ENCODE measurements at regions not wholly inside any gene's neighbourhood (a gene's known extent, or its start where the extent isn't known, plus 50 kb on each side); places are given as distances from the start of the nearest gene placed in this dataset.

DNA sequence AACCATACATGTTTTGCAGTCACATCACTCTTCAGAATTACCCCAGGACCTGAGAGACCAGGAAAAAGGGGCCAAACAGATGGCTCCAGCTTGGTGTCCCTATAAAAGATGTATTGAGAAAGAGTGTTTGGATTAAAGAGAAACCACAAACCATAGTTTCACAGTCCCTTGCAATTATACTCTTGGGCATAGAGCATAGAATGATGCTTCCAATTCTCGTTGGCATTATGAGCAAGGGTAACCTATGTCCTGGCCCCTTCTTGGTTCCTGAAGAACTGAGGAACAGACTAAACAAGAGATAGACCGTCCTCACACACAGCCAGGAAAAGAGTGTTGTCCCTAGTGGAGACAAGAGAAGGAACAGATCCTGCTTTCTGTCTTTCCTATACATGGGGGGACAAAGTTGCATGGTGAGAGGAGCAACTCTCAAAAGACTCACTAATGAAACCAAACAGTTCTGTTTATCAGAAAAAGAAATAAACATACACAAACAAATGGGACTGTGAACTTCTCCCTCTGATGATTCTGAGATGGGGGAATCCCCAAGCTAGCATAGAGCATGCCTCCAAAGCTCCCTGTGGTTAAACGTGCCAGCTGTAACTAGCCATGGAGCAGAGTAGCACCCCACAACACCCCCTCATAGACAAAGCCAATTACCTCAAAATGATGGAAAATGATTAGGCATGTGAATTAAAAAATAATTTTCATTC lies 908.6 kb downstream of the NTRK3 start:
- Histone ChIP-seq H3K9me2 (ENCODE audit: insufficient read depth) (no peaks in the 10 kb centered on the region), H3K4me3 (replicated peaks in 1 of 2; ENCODE audit: low read depth in 1 of 2, low read length in 2 of 2) (no peak overlapping the region), H3K79me2 (ENCODE audit: insufficient read depth, low read length) (no peaks in the 10 kb centered on the region), H3K27me3 (ENCODE audit: insufficient read depth, low read length) (no peaks in the 10 kb centered on the region), H3K27ac (ENCODE audit: low read depth, low read length) (no peak overlapping the region), H3K36me3 (ENCODE audit: control insufficient read depth in 1 of 2, insufficient read depth in 2 of 2, low read length in 2 of 2) (no peaks in the 10 kb centered on the region), H3K9me3 (ENCODE audit: control insufficient read depth in 1 of 2, insufficient read depth in 1 of 2, low read depth in 1 of 2, low read length in 2 of 2) (peaks cover 4 to 30% of the 10 kb centered on the region in 2 experiments; a peak in 2 of 4 replicates), H3K4me2 (ENCODE audit: low read length) (no peak overlapping the region), H4K20me1 (ENCODE audit: insufficient read depth) (no peaks in the 10 kb centered on the region), H3K4me1 (ENCODE audit: control insufficient read depth in 1 of 2, insufficient read depth in 2 of 2, low read length in 2 of 2) (no peaks in the 10 kb centered on the region), H2AFZ (ENCODE audit: low read depth, low read length, poor library complexity, severe bottlenecking) (no peak overlapping the region), H3K9ac (ENCODE audit: low read length) (no peak overlapping the region)
- ATAC-seq (no peak), DNase-seq (ENCODE audit: low read depth, low spot score) (no peak)
- TF ChIP-seq SIN3A (IDR thresholded peaks at IDR 0.05; ENCODE audit: low read depth) (no peak), EZH2phosphoT487 (IDR thresholded peaks at IDR 0.05; ENCODE audit: borderline replicate concordance) (no peak), YY1 (IDR thresholded peaks at IDR 0.05; ENCODE audit: extremely low read depth, insufficient replicate concordance, low read depth, low read length) (no peak), POLR2A (IDR thresholded peaks at IDR 0.05; ENCODE audit: borderline replicate concordance, extremely low read depth, insufficient read depth, insufficient read length) (no peak)
- TF ChIP-seq, protein P1, sequence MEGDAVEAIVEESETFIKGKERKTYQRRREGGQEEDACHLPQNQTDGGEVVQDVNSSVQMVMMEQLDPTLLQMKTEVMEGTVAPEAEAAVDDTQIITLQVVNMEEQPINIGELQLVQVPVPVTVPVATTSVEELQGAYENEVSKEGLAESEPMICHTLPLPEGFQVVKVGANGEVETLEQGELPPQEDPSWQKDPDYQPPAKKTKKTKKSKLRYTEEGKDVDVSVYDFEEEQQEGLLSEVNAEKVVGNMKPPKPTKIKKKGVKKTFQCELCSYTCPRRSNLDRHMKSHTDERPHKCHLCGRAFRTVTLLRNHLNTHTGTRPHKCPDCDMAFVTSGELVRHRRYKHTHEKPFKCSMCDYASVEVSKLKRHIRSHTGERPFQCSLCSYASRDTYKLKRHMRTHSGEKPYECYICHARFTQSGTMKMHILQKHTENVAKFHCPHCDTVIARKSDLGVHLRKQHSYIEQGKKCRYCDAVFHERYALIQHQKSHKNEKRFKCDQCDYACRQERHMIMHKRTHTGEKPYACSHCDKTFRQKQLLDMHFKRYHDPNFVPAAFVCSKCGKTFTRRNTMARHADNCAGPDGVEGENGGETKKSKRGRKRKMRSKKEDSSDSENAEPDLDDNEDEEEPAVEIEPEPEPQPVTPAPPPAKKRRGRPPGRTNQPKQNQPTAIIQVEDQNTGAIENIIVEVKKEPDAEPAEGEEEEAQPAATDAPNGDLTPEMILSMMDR (IDR thresholded peaks at IDR 0.05 in 2 of 3, conservative IDR thresholded peaks at IDR 0.05 in 1 of 3; ENCODE audit: borderline replicate concordance in 1 of 3, insufficient read depth in 1 of 3, low read depth in 2 of 3, low read length in 2 of 3): no peak
- RAD21 ChIA-PET (ENCODE audit: low non-redundant PET in 1 of 2, low total read pairs in 2 of 2, uncharacterized antibody in 2 of 2, unreplicated experiment in 2 of 2): no interaction called here
- POLR2A ChIA-PET: no interaction called here
- CTCF ChIA-PET: no interaction called here
- intact Hi-C loops (cut with micrococcal nuclease): no loop called here
- BruUV-seq (replicated peaks): no TSS peak

DNA sequence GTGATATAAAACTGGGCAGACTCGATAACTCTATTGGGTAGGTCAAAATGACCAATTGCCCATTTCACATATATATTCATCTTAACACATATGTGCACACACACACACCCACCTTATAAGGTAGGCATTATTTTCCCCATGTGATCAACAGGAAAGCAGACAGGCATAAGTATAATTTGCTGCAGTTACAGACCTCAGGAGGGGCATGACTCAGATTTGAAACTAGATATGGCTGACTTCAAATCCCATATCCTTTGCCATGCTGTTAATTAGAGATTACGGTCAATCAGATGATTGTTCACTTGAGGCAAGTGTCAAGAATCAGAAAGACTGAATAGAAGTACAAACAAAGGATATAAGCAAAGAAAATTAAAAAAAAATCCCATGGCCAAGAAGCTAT lies 910.6 kb downstream of the NTRK3 start:
- no TSS peak for BruUV-seq (replicated peaks)
- POLR2A ChIA-PET: no interaction called here
- intact Hi-C loops (cut with micrococcal nuclease): no loop called here
- no peak for TF ChIP-seq EGR1 (IDR thresholded peaks at IDR 0.05; ENCODE audit: low read depth)
- no peak for TF ChIP-seq SP1 (IDR thresholded peaks at IDR 0.05; ENCODE audit: low read depth)
- no peak for TF ChIP-seq SIN3A (IDR thresholded peaks at IDR 0.05; ENCODE audit: low read depth)
- no peak for TF ChIP-seq FOSL1 (IDR thresholded peaks at IDR 0.05; ENCODE audit: low read depth)
- no peak for TF ChIP-seq ZNF274 (IDR thresholded peaks at IDR 0.05; ENCODE audit: low read depth, low read length)
- no peak for TF ChIP-seq EZH2phosphoT487 (IDR thresholded peaks at IDR 0.05; ENCODE audit: borderline replicate concordance)
- TF ChIP-seq, protein P2, sequence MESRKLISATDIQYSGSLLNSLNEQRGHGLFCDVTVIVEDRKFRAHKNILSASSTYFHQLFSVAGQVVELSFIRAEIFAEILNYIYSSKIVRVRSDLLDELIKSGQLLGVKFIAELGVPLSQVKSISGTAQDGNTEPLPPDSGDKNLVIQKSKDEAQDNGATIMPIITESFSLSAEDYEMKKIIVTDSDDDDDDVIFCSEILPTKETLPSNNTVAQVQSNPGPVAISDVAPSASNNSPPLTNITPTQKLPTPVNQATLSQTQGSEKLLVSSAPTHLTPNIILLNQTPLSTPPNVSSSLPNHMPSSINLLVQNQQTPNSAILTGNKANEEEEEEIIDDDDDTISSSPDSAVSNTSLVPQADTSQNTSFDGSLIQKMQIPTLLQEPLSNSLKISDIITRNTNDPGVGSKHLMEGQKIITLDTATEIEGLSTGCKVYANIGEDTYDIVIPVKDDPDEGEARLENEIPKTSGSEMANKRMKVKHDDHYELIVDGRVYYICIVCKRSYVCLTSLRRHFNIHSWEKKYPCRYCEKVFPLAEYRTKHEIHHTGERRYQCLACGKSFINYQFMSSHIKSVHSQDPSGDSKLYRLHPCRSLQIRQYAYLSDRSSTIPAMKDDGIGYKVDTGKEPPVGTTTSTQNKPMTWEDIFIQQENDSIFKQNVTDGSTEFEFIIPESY (IDR thresholded peaks at IDR 0.05; ENCODE audit: extremely low read depth, insufficient replicate concordance, low read length): no peak
- TF ChIP-seq, protein P3, sequence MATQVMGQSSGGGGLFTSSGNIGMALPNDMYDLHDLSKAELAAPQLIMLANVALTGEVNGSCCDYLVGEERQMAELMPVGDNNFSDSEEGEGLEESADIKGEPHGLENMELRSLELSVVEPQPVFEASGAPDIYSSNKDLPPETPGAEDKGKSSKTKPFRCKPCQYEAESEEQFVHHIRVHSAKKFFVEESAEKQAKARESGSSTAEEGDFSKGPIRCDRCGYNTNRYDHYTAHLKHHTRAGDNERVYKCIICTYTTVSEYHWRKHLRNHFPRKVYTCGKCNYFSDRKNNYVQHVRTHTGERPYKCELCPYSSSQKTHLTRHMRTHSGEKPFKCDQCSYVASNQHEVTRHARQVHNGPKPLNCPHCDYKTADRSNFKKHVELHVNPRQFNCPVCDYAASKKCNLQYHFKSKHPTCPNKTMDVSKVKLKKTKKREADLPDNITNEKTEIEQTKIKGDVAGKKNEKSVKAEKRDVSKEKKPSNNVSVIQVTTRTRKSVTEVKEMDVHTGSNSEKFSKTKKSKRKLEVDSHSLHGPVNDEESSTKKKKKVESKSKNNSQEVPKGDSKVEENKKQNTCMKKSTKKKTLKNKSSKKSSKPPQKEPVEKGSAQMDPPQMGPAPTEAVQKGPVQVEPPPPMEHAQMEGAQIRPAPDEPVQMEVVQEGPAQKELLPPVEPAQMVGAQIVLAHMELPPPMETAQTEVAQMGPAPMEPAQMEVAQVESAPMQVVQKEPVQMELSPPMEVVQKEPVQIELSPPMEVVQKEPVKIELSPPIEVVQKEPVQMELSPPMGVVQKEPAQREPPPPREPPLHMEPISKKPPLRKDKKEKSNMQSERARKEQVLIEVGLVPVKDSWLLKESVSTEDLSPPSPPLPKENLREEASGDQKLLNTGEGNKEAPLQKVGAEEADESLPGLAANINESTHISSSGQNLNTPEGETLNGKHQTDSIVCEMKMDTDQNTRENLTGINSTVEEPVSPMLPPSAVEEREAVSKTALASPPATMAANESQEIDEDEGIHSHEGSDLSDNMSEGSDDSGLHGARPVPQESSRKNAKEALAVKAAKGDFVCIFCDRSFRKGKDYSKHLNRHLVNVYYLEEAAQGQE (IDR thresholded peaks at IDR 0.05; ENCODE audit: low read depth): no peak

More for the DNA sequence above, 910.6 kb downstream of the NTRK3 start:
- ChIA-PET CTCF (no interaction called here), RAD21 (ENCODE audit: low non-redundant PET in 1 of 2, low total read pairs in 2 of 2, uncharacterized antibody in 2 of 2, unreplicated experiment in 2 of 2) (no interaction called here)
- Histone ChIP-seq H3K27me3 (ENCODE audit: insufficient read depth, low read length) (no peaks in the 10 kb centered on the region), H3K36me3 (ENCODE audit: control insufficient read depth in 1 of 2, insufficient read depth in 2 of 2, low read length in 2 of 2) (no peaks in the 10 kb centered on the region), H3K4me1 (ENCODE audit: control insufficient read depth in 1 of 2, insufficient read depth in 2 of 2, low read length in 2 of 2) (no peaks in the 10 kb centered on the region), H4K20me1 (ENCODE audit: insufficient read depth) (no peaks in the 10 kb centered on the region), H3K4me3 (replicated peaks in 1 of 2; ENCODE audit: low read depth in 1 of 2, low read length in 2 of 2) (no peak overlapping the region), H3K9ac (ENCODE audit: low read length) (no peak overlapping the region), H3K4me2 (ENCODE audit: low read length) (no peak overlapping the region), H3K79me2 (ENCODE audit: insufficient read depth, low read length) (no peaks in the 10 kb centered on the region), H2AFZ (ENCODE audit: low read depth, low read length, poor library complexity, severe bottlenecking) (no peak overlapping the region), H3K9me3 (ENCODE audit: control insufficient read depth in 1 of 2, insufficient read depth in 1 of 2, low read depth in 1 of 2, low read length in 2 of 2) (peaks cover 4 to 33% of the 10 kb centered on the region in 2 experiments; a peak in 2 of 4 replicates), H3K27ac (ENCODE audit: low read depth, low read length) (no peak overlapping the region), H3K9me2 (ENCODE audit: insufficient read depth) (no peaks in the 10 kb centered on the region)
- ATAC-seq (no peak), DNase-seq (ENCODE audit: low read depth, low spot score) (no peak)
